HUES64 (cell line): ENCODE measurements at regions not wholly inside any gene's neighbourhood (a gene's known extent, or its start where the extent isn't known, plus 50 kb on each side); places are given as distances from the start of the nearest gene placed in this dataset.
"Not testable (repeated sequence)": the region's sequence is repeated elsewhere in the genome, so short reads cannot be mapped to it uniquely, and the experiment has no call there.

ENCODE experiments used
- H3K27ac ChIP-seq: 2 replicates; pipeline ENCODE4 v1.7.0; 2013; ENCODE audit warnings: low read depth, low read length, inconsistent platforms
- H3K27me3 ChIP-seq: 2 replicates; pipeline ENCODE4 v1.6.1; 2013; ENCODE audit warnings: mild to moderate bottlenecking, low read length; ENCODE audit not compliant: insufficient read depth
- H3K36me3 ChIP-seq: 2 replicates; pipeline ENCODE4 v1.6.1; 2013; ENCODE audit warnings: mild to moderate bottlenecking, low read length; ENCODE audit not compliant: insufficient read depth
- H3K4me1 ChIP-seq: 2 replicates; pipeline ENCODE4 v1.6.1; 2013; ENCODE audit warnings: mild to moderate bottlenecking, low read length, moderate library complexity; ENCODE audit not compliant: insufficient read depth
- H3K4me3 ChIP-seq: 2 replicates; pipeline ENCODE4 v1.5.1; 2013; ENCODE audit warnings: mild to moderate bottlenecking, low read length, moderate library complexity
- H3K9ac ChIP-seq: 2 replicates; pipeline ENCODE4 v1.6.1; 2013; ENCODE audit warnings: mild to moderate bottlenecking, low read depth, low read length
- H3K9me3 ChIP-seq: 2 replicates; pipeline ENCODE4 v1.6.1; 2013; ENCODE audit warnings: low read depth, low read length; ENCODE audit not compliant: insufficient read depth
- WGBS: fragments of 150-250, 120-280 bp; methylation state at CpG from one replicate; pipeline ENCODE4 v1.1.7; 2013; ENCODE audit warnings: missing lambda C conversion rate; 5-methylcytosine and 5-hydroxymethylcytosine counted together

DNA sequence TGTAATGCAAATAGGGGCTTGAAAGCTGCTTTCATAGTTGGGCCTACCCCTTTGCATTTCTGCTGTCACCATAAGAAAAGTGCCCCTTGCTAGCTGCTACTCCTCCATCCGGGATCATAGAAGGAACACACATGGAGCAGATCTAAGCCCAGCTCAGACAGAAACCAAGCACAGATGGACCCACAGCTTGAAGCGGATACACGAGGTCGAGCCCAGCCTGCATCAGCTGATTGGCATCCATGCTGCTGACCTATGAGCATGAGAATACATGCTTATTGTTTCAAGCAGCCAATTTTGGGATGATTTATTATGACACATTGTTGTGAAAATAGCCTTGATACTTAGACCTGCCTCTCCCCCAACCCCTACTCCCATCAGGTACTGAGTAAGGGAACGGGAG lies 109.2 kb downstream of the ZNF467 start:
- Histone ChIP-seq H3K4me1 (peaks cover 9% of the 10 kb centered on the region; the same call in 1 of the 2 replicates), H3K27ac (no peak overlapping the region), H3K9ac (no peak overlapping the region), H3K4me3 (no peak overlapping the region), H3K9me3 (no peaks in the 10 kb centered on the region), H3K27me3 (no peaks in the 10 kb centered on the region), H3K36me3 (no peaks in the 10 kb centered on the region)
- 86% methylated on average over 5 of the region's 5 CpGs for WGBS

DNA sequence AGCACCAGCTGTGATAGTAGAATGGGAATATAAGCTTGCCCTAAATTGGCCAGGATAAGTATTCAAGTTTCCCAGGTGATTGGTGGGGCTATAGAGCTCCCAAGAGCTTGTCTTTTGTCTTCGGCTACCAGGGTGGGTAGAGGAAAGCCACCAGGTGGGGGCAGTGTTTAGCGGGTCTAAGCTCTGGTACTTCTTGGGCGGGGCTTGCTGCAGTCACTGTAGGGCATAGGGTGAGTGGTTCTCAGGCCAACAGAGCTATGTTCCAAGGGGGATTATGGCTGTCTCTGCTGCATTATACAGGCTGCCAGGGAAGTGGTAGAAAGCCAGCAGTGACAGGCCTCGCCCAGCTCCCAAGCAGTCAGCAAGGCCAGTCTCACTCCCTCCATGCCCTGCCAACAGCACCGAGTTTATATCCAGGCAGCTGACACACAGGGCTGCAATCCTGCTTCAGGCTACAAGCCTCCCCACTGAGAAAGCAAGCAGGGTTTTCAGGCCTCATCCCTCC lies 110.7 kb downstream of the ZNF467 start:
- Histone ChIP-seq H3K9ac (no peak overlapping the region), H3K9me3 (no peaks in the 10 kb centered on the region), H3K27me3 (no peaks in the 10 kb centered on the region), H3K36me3 (no peaks in the 10 kb centered on the region), H3K27ac (no peak overlapping the region), H3K4me3 (0 out of 2 replicates have a peak overlapping the region, but pooled peaks have one; percentile 20), H3K4me1 (peaks cover 9% of the 10 kb centered on the region; the same call in 1 of the 2 replicates)
- WGBS = 13% methylated on average over 5 of the region's 5 CpGs

DNA sequence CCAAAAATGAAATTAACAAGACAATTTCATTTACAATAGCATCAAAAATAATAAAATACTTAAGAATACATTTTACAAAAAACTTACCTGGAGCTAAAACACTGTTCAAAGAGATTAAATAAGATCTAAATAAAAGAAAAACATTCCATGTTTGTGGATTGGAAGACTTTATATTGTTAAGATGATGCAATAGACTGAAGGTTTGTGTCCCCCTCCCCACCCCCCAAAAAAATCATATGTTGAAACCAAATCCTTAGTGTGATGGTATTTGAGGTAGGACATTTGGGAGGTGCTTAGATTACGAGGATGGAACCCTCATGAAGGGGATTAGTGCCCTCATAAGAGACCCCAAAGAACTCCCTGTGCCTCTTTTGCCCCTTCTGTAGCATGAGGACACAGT lies 117.6 kb downstream of the ZNF467 start:
- H3K36me3 ChIP-seq = no peaks in the 10 kb centered on the region
- no peak overlapping the region for H3K9ac ChIP-seq
- WGBS = 81% methylated on average over 1 of the region's 1 CpG

DNA sequence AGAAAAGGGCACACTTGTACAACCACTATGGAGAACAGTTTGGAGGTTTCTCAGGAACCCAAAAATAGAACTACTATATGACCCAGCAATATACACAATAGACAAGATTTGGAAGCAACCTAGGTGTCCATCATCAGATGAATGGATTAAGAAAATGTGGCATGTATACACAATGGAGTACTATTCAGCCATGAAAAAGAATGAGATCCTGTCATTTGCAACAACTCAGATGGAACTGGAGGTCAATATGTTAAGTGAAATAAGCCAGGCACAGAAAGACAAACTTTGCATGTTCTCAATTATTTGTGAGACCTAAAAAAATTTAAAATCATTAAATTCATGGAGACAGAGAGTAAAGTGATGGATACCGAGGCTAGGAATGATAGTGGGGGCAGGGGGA lies 118.8 kb downstream of the ZNF467 start:
- no peak overlapping the region for H3K4me3 ChIP-seq
- H3K27me3 ChIP-seq = no peaks in the 10 kb centered on the region
- H3K9ac ChIP-seq = no peak overlapping the region
- H3K4me1 ChIP-seq = no peaks in the 10 kb centered on the region
- H3K36me3 ChIP-seq = no peaks in the 10 kb centered on the region
- 22% methylated on average over 1 of the region's 1 CpG for whole genome bisulfite sequencing
- peaks cover 8% of the 10 kb centered on the region; the same call in 1 of the 2 replicates for H3K9me3 ChIP-seq
- no peak overlapping the region for H3K27ac ChIP-seq

More for the DNA sequence above, 117.6 kb downstream of the ZNF467 start:
- Histone ChIP-seq H3K4me1 (no peaks in the 10 kb centered on the region), H3K9me3 (peaks cover 8% of the 10 kb centered on the region; the same call in 1 of the 2 replicates), H3K27me3 (no peaks in the 10 kb centered on the region), H3K27ac (no peak overlapping the region), H3K4me3 (no peak overlapping the region)

DNA sequence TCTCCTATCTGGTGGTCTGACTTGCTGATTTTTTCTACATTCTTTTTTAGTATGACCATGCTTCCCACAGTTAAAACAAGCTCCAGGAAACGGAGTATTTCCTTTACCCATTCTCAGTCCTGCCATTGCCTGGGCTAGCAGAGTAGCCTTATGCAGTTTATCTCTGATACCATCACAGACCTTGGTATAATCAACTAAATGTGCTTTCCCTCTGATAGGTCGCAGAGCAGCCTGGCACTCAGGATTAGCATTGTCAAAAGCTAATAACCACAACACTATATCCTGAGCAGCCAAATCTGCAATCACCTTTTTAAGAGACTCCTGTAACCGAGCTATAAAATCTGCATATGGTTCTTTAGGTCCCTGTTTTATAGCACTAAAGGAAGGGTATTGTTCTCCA lies 123.2 kb downstream of the ZNF467 start:
- not testable (repeated sequence) for H3K4me1 ChIP-seq, H3K4me3 ChIP-seq, H3K36me3 ChIP-seq, H3K9me3 ChIP-seq, H3K27ac ChIP-seq, H3K9ac ChIP-seq, H3K27me3 ChIP-seq
- WGBS = 80% methylated on average over 3 of the region's 3 CpGs

DNA sequence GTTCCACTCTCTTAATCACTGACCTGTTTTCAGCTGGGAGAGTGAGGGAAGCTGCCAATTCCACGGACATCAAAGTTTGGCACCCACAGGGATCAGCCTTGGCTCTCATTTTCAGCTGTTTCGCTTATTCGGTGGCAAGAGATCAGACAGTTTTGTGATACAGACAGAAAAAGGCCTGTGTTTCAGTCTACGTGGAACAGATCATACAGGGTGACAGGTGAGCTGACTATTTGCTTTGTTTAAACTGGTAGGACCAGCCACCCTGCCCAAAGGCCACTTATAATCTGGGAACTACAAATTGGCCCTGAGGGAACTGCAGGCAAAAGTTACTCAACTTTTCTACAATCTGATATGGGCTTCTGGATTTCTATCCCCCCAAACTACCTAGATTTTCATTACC lies 128.6 kb downstream of the ZNF467 start:
- H3K27me3 ChIP-seq = no peaks in the 10 kb centered on the region
- no peaks in the 10 kb centered on the region for H3K4me1 ChIP-seq
- no peaks in the 10 kb centered on the region for H3K9me3 ChIP-seq
- 85% methylated on average over 4 of the region's 4 CpGs for WGBS
- no peak overlapping the region for H3K9ac ChIP-seq
- no peak overlapping the region for H3K4me3 ChIP-seq
- H3K27ac ChIP-seq = no peak overlapping the region
- H3K36me3 ChIP-seq = no peaks in the 10 kb centered on the region

DNA sequence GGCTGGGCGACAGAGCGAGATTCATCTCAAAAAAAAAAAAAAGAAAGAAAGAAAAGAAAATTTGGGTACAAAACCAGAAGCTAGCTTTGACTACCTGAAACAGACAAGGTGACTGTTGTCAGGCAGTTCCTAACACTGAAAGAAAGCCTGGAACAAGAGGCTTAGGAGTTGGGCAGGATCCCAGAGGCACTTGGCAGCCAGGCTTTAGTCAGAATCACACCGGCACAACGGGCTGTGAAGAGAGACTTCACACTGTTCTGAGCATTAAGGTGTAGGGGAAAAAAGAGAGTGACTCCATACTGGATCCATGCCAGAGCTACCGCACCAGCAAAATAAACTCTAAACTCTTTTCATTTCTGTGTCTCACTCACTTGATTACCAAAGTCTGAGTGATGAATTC lies 130.8 kb downstream of the ZNF467 start:
- no peaks in the 10 kb centered on the region for H3K9me3 ChIP-seq
- no peaks in the 10 kb centered on the region for H3K4me1 ChIP-seq
- WGBS = 89% methylated on average over 5 of the region's 5 CpGs
- no peak overlapping the region for H3K27ac ChIP-seq
- H3K4me3 ChIP-seq = no peak overlapping the region
- H3K36me3 ChIP-seq = no peaks in the 10 kb centered on the region
- H3K27me3 ChIP-seq = no peaks in the 10 kb centered on the region
- no peak overlapping the region for H3K9ac ChIP-seq

DNA sequence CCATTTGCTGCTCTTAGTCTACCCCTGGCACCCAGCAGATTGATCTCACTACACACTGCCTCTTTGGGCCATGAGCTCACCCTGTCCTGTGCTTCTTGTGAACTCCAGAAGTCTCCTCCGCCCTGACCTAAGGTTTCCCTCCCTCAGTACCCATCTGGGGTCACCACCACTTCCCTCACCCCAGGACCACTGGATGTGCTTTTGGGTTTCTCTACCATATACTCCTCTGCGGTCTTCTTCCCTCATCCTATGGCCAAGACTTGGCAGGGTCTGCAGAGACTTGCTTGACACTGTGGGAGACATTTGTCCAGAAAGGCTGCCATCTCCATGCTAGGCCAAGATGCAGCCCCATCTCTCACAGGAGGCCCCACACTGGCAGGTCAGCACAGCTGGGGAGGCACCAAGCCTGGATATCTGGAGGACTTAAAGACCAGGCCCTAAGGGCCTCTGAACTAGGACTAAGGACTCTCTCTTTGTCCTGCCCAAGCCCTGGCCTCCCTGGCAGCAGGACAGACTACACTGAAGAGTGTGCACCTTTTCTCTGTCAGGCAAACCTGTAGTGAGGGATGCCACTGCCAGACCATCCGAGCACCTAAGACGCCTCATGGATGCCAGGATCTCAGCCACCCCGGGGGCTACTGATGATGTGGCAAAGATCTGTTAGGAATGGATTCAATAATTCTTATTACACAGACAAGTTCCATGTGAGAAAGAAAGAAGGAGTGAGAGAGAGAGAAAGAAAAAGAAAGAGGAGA lies 134.6 kb downstream of the ZNF467 start:
- Histone ChIP-seq H3K27ac (no peak overlapping the region), H3K36me3 (no peaks in the 10 kb centered on the region), H3K9me3 (no peaks in the 10 kb centered on the region), H3K27me3 (peaks cover 2% of the 10 kb centered on the region), H3K9ac (no peak overlapping the region), H3K4me3 (no peak overlapping the region), H3K4me1 (no peaks in the 10 kb centered on the region)
- 92% methylated on average over 4 of the region's 5 CpGs for WGBS

DNA sequence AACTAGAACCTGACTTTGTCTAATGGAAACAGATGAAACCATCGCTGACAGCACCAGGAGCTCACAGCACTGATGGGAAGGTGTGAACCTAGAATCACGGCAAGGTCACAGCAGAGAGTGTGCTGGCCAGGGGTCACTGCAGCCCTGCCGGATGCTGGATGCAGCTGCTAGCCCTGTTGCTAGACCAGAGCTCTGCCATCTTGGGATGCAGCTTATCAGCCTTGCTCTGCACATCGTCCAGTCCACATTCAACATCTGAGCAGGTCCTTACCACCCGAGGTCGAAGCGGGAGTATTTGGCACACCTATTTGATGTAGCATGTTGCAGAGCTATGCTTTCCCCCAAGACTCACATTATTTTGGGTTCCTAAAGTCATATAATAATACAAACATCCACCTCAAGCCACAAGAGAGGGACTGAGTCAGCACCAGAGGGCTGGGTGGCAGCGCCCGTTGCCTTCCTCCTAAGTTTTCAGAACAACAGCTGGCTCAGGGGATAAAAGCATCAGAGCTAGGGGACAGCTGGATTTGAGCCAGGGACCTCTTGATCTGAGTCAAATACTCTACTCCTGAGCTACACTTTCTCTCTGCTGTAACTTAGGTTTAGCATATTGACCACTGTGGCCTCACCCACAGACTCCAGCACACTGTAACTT lies 135.3 kb downstream of the ZNF467 start:
- peaks cover 9% of the 10 kb centered on the region for H3K27me3 ChIP-seq
- no peak overlapping the region for H3K9ac ChIP-seq
- no peak overlapping the region for H3K27ac ChIP-seq
- H3K4me1 ChIP-seq = no peaks in the 10 kb centered on the region
- 93% methylated on average over 9 of the region's 9 CpGs for whole genome bisulfite sequencing
- no peaks in the 10 kb centered on the region for H3K36me3 ChIP-seq
- H3K4me3 ChIP-seq = no peak overlapping the region
- H3K9me3 ChIP-seq = no peaks in the 10 kb centered on the region

DNA sequence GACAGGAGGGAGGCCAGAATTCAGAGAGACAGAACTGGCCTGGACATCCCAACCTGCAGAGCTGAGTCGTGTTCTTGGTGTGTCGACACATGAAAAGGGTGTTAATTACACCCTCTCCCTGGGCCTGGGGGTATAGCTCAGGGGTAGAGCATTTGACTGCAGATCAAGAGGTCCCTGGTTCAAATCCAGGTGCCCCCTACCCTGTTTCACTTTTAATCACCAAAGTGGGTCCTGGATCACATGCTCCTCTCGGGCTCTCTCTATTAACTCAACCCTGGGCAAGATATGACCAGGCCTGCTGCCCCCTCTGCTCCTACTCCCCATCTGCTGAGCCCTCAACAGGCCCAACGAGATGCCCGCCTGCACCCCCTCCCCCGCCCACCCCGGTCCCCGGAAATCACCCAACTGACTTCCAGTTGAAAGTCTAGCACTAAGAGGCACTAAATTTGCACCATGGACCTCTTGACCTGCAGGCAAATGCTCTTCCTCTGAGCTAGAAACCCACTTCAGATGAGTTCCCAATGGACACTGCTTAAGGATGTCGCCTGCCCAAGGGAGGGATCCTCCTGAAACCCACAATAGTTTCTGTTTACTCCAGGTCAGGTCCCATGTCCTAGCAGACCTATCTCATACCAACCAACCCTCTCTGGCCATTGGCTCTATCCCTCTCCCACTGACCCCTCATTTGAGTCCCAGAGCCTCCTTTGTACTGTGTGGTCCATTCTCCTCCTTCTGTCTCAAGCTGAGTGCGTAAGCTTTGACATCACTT lies 137.6 kb downstream of the ZNF467 start:
- WGBS = 38% methylated on average over 10 of the region's 10 CpGs
- no peak overlapping the region for H3K27ac ChIP-seq
- H3K9me3 ChIP-seq = no peaks in the 10 kb centered on the region
- H3K36me3 ChIP-seq = no peaks in the 10 kb centered on the region
- H3K27me3 ChIP-seq = peaks cover 23% of the 10 kb centered on the region
- H3K9ac ChIP-seq = no peak overlapping the region
- no peaks in the 10 kb centered on the region for H3K4me1 ChIP-seq
- no peak overlapping the region for H3K4me3 ChIP-seq
